GM19239 (cell line): ENCODE measurements at regions not wholly inside any gene's neighbourhood (a gene's known extent, or its start where the extent isn't known, plus 50 kb on each side); places are given as distances from the start of the nearest gene placed in this dataset.
"Not testable (repeated sequence)": the region's sequence is repeated elsewhere in the genome, so short reads cannot be mapped to it uniquely, and the experiment has no call there.

Source experiments
- DNase-seq: peaks from one replicate; pipeline ENCODE4 v3.0.0; 2011; ENCODE audit warnings: low spot score; ENCODE audit not compliant: insufficient read length
- FAIRE-seq: peaks from 2 replicates; lab custom pipeline; 2011; peaks lifted over from hg19 to GRCh38; lab: Jason Lieb, UNC

GRCh38 chr4:77355731-77356130, 198.7 kb downstream of the CCNG2 start:
- FAIRE-seq (no peak), DNase-seq (no peak)

GRCh38 chr4:77358315-77358928, 201.4 kb downstream of the CCNG2 start:
- peak; percentile 57 for FAIRE-seq
- peak; percentile 13 for DNase-seq

GRCh38 chr4:77360451-77360850, 203.4 kb downstream of the CCNG2 start:
- no peak for FAIRE-seq

GRCh38 chr4:77366876-77367275, 209.9 kb downstream of the CCNG2 start:
- peak; percentile 98 for FAIRE-seq
- DNase-seq, result not testable (repeated sequence)

More at GRCh38 chr4:77360451-77360850, 203.4 kb downstream of the CCNG2 start:
- DNase-seq, result no peak

- DNase-seq (no peak), FAIRE-seq (no peak)
These were observed 210.6 kb downstream of the CCNG2 start for GRCh38 chr4:77367638-77368037.

- DNase-seq (no peak), FAIRE-seq (no peak)
These were observed 215.4 kb downstream of the CCNG2 start for GRCh38 chr4:77372375-77372774.

GRCh38 chr4:77375866-77376607, 219.0 kb downstream of the CCNG2 start:
- DNase-seq, result no peak
- no peak for FAIRE-seq

- DNase-seq, result no peak
- FAIRE-seq, result no peak
These were observed 219.9 kb downstream of the CCNG2 start for GRCh38 chr4:77376788-77377460.

GRCh38 chr4:77384094-77384493, 221.5 kb upstream of the CXCL13 start:
- DNase-seq (no peak), FAIRE-seq (no peak)

- FAIRE-seq (no peak), DNase-seq (peak; percentile 28)
These were observed 220.3 kb upstream of the CXCL13 start for GRCh38 chr4:77385124-77385969.

- DNase-seq, result no peak
- no peak for FAIRE-seq
These were observed 211.6 kb upstream of the CXCL13 start for GRCh38 chr4:77393996-77394395.

GRCh38 chr4:77395481-77395880, 210.1 kb upstream of the CXCL13 start:
- DNase-seq (no peak), FAIRE-seq (no peak)

- DNase-seq, result no peak
- no peak for FAIRE-seq
These were observed 207.4 kb upstream of the CXCL13 start for GRCh38 chr4:77398256-77398655.

GRCh38 chr4:77399831-77400230, 205.8 kb upstream of the CXCL13 start:
- no peak for DNase-seq
- FAIRE-seq, result no peak

GRCh38 chr4:77413766-77414165, 191.9 kb upstream of the CXCL13 start:
- FAIRE-seq, result no peak

GRCh38 chr4:77415689-77416088, 189.9 kb upstream of the CXCL13 start:
- DNase-seq (no peak), FAIRE-seq (no peak)

More at GRCh38 chr4:77413766-77414165, 191.9 kb upstream of the CXCL13 start:
- DNase-seq, result no peak

- FAIRE-seq, result peak; percentile 31
These were observed 187.3 kb upstream of the CXCL13 start for GRCh38 chr4:77418333-77418732.

GRCh38 chr4:77430847-77431246, 174.8 kb upstream of the CXCL13 start:
- FAIRE-seq (no peak), DNase-seq (no peak)

More at GRCh38 chr4:77418333-77418732, 187.3 kb upstream of the CXCL13 start:
- DNase-seq, result no peak

GRCh38 chr4:77431546-77431945, 174.1 kb upstream of the CXCL13 start:
- FAIRE-seq (no peak), DNase-seq (no peak)

- DNase-seq (no peak), FAIRE-seq (no peak)
These were observed 172.8 kb upstream of the CXCL13 start for GRCh38 chr4:77432717-77433417.
